Activated T-helper 1 cell treated with anti-CD3 and anti-CD28 coated beads, Interleukin-12 subunit alpha, Interleukin-12 subunit beta, Interleukin-2, Interleukin-4 antibody, amounts not matched to agents 30 ng/mL and 10 ng/mL and 1 ng/mL, durations not matched to agents 14 hours and 24 hours and 36 hours (primary cell): ENCODE measurements at regions not wholly inside any gene's neighbourhood (a gene's known extent, or its start where the extent isn't known, plus 50 kb on each side); places are given as distances from the start of the nearest gene placed in this dataset.

Source experiments
- DNase-seq: peaks from one replicate; pipeline ENCODE4 v3.0.0; 2021; ENCODE audit warnings: low spot score
- H3K27ac Mint-ChIP-seq: one replicate; pipeline ENCODE4 v1.8.0; 2021; ENCODE audit warnings: mild to moderate bottlenecking, mixed read lengths
- H3K27me3 Mint-ChIP-seq: one replicate; pipeline ENCODE4 v1.8.0; 2022; ENCODE audit warnings: mild to moderate bottlenecking, moderate library complexity, mixed read lengths; ENCODE audit not compliant: insufficient read depth
- H3K36me3 Mint-ChIP-seq: one replicate; pipeline ENCODE4 v1.8.0; 2021; ENCODE audit warnings: low read depth, mixed read lengths
- H3K4me1 Mint-ChIP-seq: one replicate; pipeline ENCODE4 v1.8.0; 2021; ENCODE audit warnings: low read depth, mixed read lengths
- H3K4me3 Mint-ChIP-seq: one replicate; pipeline ENCODE4 v1.8.0; 2021; ENCODE audit warnings: mild to moderate bottlenecking, moderate library complexity, mixed read lengths
- H3K9me3 Mint-ChIP-seq: one replicate; pipeline ENCODE4 v1.8.0; 2021; ENCODE audit warnings: mixed read lengths
- intact Hi-C: fragments of 100-400 bp; cut with micrococcal nuclease; formaldehyde crosslinking; loops from one replicate; pipeline ENCODE4 v1.15.1; 2024

GRCh38 chr3:107098864-107099263 lies 278.4 kb upstream of the CCDC54 start:
- Mint-ChIP-seq H3K27ac (no peak overlapping the region), H3K4me1 (no peaks in the 10 kb centered on the region), H3K27me3 (peaks cover 2% of the 10 kb centered on the region), H3K9me3 (no peaks in the 10 kb centered on the region), H3K4me3 (no peak overlapping the region), H3K36me3 (no peaks in the 10 kb centered on the region)
- no peak for DNase-seq
- intact Hi-C loops = no loop called here

DNA sequence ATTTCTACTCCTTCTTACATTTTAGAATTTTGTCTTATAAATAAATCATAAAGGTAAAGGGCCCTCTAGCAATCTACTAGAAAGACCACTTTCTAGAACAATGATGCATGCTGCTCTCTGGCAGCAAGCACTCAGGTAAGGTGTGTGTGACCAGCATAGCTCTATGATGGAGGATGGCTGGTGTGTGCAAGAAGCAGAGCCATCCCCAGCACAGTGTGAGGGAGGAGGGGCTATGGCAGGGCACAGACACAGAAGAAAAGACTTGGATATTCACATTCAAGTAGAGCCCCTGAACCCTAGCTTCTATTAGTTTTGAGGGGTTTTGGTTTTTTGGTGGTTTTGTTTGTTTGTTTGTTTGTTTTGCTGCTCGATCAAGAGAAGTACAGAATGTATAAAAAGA lies 277.1 kb upstream of the CCDC54 start:
- intact Hi-C loops = no loop called here
- no peak for DNase-seq
- Mint-ChIP-seq H3K4me3 (no peak overlapping the region), H3K27me3 (peaks cover 2% of the 10 kb centered on the region), H3K27ac (no peak overlapping the region), H3K36me3 (no peaks in the 10 kb centered on the region), H3K9me3 (peaks cover 3% of the 10 kb centered on the region), H3K4me1 (no peaks in the 10 kb centered on the region)

GRCh38 chr3:107100573-107100972 lies 276.7 kb upstream of the CCDC54 start:
- Mint-ChIP-seq H3K27me3 (peaks cover 2% of the 10 kb centered on the region), H3K36me3 (no peaks in the 10 kb centered on the region), H3K9me3 (peaks cover 8% of the 10 kb centered on the region), H3K27ac (no peak overlapping the region), H3K4me1 (no peaks in the 10 kb centered on the region), H3K4me3 (no peak overlapping the region)
- DNase-seq = no peak
- intact Hi-C loops = no loop called here

DNA sequence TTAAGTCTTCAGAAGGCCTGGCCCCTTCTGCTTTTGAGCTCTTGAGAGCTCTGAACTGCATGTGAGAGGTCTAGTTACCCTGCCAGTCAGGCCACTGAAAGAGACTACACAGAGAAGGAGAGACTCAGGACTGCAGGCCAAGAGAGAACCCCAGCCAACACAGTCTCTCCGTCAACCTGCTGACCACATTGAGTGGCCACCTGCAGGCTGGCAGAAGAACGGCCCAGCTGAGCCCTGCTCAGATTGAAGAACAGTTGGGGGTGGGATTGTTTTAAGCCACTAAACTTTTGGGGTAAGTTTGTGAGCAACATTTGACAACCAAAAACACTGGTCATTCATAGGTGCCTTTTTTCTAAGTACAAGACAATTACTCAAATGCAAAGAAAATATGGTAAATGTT lies 273.5 kb upstream of the CCDC54 start:
- DNase-seq = no peak
- H3K27ac Mint-ChIP-seq = no peak overlapping the region
- peaks cover 2% of the 10 kb centered on the region for H3K27me3 Mint-ChIP-seq
- no peaks in the 10 kb centered on the region for H3K36me3 Mint-ChIP-seq
- H3K4me3 Mint-ChIP-seq = no peak overlapping the region
- H3K9me3 Mint-ChIP-seq = peaks cover 14% of the 10 kb centered on the region
- H3K4me1 Mint-ChIP-seq = no peaks in the 10 kb centered on the region
- intact Hi-C loops = no loop called here

GRCh38 chr3:107106316-107106715 lies 270.9 kb upstream of the CCDC54 start:
- Mint-ChIP-seq H3K36me3 (no peaks in the 10 kb centered on the region), H3K27ac (no peak overlapping the region)

DNA sequence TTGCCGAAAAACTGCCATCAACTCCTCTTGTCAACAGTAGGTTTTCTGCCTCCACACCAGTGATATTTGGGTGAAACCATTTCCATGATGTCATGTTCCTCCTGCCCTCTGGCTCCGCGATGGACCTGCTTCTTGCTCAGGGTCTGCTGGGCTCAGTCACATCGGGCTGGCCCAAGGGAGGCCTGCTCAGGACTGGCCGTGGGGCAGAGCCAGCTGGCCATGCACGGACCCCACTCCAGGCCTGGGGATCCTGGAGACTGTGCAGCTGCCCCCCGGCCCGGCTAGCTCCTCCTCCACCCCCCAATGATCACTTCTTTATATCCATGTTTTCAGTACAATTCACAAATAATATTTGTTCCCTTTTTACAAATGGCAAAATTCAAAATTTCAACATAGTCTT lies 270.3 kb upstream of the CCDC54 start:
- Mint-ChIP-seq H3K4me1 (no peaks in the 10 kb centered on the region), H3K27ac (no peak overlapping the region), H3K9me3 (peaks cover 14% of the 10 kb centered on the region), H3K4me3 (no peak overlapping the region), H3K27me3 (no peaks in the 10 kb centered on the region), H3K36me3 (no peaks in the 10 kb centered on the region)
- intact Hi-C loops = no loop called here
- no peak for DNase-seq

More at GRCh38 chr3:107106316-107106715, 270.9 kb upstream of the CCDC54 start:
- no peak for DNase-seq
- Mint-ChIP-seq H3K9me3 (peaks cover 14% of the 10 kb centered on the region), H3K27me3 (no peaks in the 10 kb centered on the region), H3K4me3 (no peak overlapping the region), H3K4me1 (no peaks in the 10 kb centered on the region)
- intact Hi-C loops = no loop called here

DNA sequence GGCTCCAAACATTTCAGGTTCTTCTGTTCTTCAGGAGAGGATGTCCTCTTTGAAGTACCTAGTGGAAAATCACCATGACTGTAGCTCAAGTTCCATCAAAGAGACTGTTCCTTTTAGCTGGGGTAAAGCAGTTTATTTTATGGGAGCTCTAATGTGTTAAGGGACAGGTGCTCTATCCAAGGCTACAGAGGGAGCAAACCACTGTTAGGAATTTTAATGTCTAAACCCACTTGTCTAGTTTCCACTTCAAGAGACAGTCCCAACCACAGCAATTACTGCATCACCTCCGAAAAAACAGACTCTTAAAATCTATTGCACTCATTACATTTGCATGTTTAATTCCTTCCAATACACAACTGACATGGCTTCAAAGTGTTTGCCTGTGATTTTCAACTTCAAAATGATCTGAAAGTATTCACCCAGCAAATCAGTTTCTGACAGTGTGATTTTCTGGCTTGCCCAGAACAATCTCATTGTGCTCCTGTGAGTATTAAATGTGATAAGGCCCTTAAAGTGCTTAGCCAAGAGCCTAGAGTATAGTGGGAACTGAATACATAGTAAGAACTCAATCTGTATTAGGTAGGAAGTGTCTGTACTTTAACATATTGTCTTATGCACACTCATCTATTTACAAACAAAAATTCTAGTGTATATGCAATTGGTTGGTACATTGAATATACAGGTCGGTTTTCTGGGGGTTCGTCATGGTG lies 266.5 kb upstream of the CCDC54 start:
- H3K4me3 Mint-ChIP-seq = no peak overlapping the region
- H3K36me3 Mint-ChIP-seq = no peaks in the 10 kb centered on the region
- no peaks in the 10 kb centered on the region for H3K4me1 Mint-ChIP-seq
- H3K9me3 Mint-ChIP-seq = peaks cover 5% of the 10 kb centered on the region
- no peak overlapping the region for H3K27ac Mint-ChIP-seq
- H3K27me3 Mint-ChIP-seq = no peaks in the 10 kb centered on the region
- intact Hi-C loops = no loop called here
- DNase-seq = no peak

- H3K4me3 Mint-ChIP-seq = no peak overlapping the region
- no peaks in the 10 kb centered on the region for H3K4me1 Mint-ChIP-seq
- H3K27ac Mint-ChIP-seq = no peak overlapping the region
- no peaks in the 10 kb centered on the region for H3K36me3 Mint-ChIP-seq
- H3K27me3 Mint-ChIP-seq = no peaks in the 10 kb centered on the region
- H3K9me3 Mint-ChIP-seq = no peaks in the 10 kb centered on the region
- DNase-seq = no peak
- intact Hi-C loops = no loop called here
Measured at GRCh38 chr3:107111872-107112271, 265.4 kb upstream of the CCDC54 start.

- no peaks in the 10 kb centered on the region for H3K36me3 Mint-ChIP-seq
- no peak overlapping the region for H3K27ac Mint-ChIP-seq
- H3K4me1 Mint-ChIP-seq = no peaks in the 10 kb centered on the region
- intact Hi-C loops = no loop called here
- H3K9me3 Mint-ChIP-seq = no peaks in the 10 kb centered on the region
- DNase-seq = no peak
- no peak overlapping the region for H3K4me3 Mint-ChIP-seq
- no peaks in the 10 kb centered on the region for H3K27me3 Mint-ChIP-seq
Measured at GRCh38 chr3:107112356-107112755, 264.9 kb upstream of the CCDC54 start.

GRCh38 chr3:107116251-107116650 lies 261.0 kb upstream of the CCDC54 start:
- intact Hi-C loops = no loop called here
- H3K9me3 Mint-ChIP-seq = no peaks in the 10 kb centered on the region
- H3K4me3 Mint-ChIP-seq = no peak overlapping the region
- DNase-seq = no peak
- no peaks in the 10 kb centered on the region for H3K4me1 Mint-ChIP-seq
- peaks cover 7% of the 10 kb centered on the region for H3K27me3 Mint-ChIP-seq
- H3K27ac Mint-ChIP-seq = no peak overlapping the region
- no peaks in the 10 kb centered on the region for H3K36me3 Mint-ChIP-seq

DNA sequence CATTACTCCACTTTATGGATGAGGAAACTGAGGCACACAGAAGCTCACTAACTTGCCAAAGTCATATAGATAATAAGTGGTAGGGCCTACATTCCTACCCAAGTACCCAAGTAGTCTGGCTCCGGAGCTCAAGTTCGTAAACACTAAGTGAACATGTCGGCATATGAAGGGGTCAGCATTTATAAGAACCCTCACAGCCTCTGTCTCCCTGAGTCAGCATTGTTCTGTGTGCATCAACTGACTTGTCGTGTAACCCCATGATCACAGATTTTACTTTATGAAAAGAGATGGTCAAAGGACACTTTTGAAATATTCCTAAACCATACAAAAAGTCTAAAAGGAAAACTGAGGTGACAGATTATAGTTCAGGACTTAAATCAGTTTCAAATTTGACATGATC lies 260.1 kb upstream of the CCDC54 start:
- H3K4me1 Mint-ChIP-seq = no peaks in the 10 kb centered on the region
- DNase-seq = no peak
- H3K27ac Mint-ChIP-seq = no peak overlapping the region
- H3K4me3 Mint-ChIP-seq = no peak overlapping the region
- no peaks in the 10 kb centered on the region for H3K36me3 Mint-ChIP-seq
- intact Hi-C loops = no loop called here
- H3K27me3 Mint-ChIP-seq = peaks cover 8% of the 10 kb centered on the region
- no peaks in the 10 kb centered on the region for H3K9me3 Mint-ChIP-seq

GRCh38 chr3:107117922-107118536 lies 259.2 kb upstream of the CCDC54 start:
- Mint-ChIP-seq H3K4me1 (no peaks in the 10 kb centered on the region), H3K27me3 (peaks cover 8% of the 10 kb centered on the region)

DNA sequence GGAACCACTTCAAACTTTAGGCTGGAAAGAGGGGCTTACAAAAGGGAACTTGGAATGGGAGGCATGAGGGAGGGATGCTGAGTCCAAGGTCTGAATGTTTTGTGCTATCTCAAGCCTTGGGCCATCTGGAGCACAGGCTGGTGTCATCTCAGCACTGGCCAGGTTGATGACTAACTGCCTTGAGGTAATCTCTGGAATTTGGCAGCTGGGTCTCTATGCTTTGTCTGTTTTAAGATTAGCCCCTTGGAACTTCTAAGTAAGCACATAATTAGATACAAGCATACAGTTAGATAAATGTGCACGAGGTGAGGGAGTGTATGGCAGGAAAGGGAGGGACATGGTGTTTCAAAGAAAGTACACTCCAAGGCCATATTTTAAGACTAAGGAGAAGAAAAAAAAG lies 252.4 kb upstream of the CCDC54 start:
- Mint-ChIP-seq H3K4me3 (no peak overlapping the region), H3K36me3 (no peaks in the 10 kb centered on the region), H3K27me3 (peaks cover 4% of the 10 kb centered on the region), H3K4me1 (no peaks in the 10 kb centered on the region), H3K9me3 (no peaks in the 10 kb centered on the region), H3K27ac (no peak overlapping the region)
- DNase-seq = no peak
- intact Hi-C loops = no loop called here

More at GRCh38 chr3:107117922-107118536, 259.2 kb upstream of the CCDC54 start:
- H3K9me3 Mint-ChIP-seq = no peaks in the 10 kb centered on the region
- intact Hi-C loops = no loop called here
- H3K27ac Mint-ChIP-seq = no peak overlapping the region
- no peaks in the 10 kb centered on the region for H3K36me3 Mint-ChIP-seq
- no peak for DNase-seq
- no peak overlapping the region for H3K4me3 Mint-ChIP-seq

GRCh38 chr3:107128946-107129345 lies 248.3 kb upstream of the CCDC54 start:
- no peaks in the 10 kb centered on the region for H3K36me3 Mint-ChIP-seq
- intact Hi-C loops = no loop called here
- no peak for DNase-seq

More at GRCh38 chr3:107128946-107129345, 248.3 kb upstream of the CCDC54 start:
- H3K9me3 Mint-ChIP-seq = no peaks in the 10 kb centered on the region
- no peak overlapping the region for H3K27ac Mint-ChIP-seq
- H3K4me3 Mint-ChIP-seq = no peak overlapping the region
- H3K4me1 Mint-ChIP-seq = no peaks in the 10 kb centered on the region
- no peaks in the 10 kb centered on the region for H3K27me3 Mint-ChIP-seq
